ENCODE measurements at regions not wholly inside any gene's neighbourhood (a gene's known extent, or its start where the extent isn't known, plus 50 kb on each side); places are given as distances from the start of the nearest gene placed in this dataset.

DNA sequence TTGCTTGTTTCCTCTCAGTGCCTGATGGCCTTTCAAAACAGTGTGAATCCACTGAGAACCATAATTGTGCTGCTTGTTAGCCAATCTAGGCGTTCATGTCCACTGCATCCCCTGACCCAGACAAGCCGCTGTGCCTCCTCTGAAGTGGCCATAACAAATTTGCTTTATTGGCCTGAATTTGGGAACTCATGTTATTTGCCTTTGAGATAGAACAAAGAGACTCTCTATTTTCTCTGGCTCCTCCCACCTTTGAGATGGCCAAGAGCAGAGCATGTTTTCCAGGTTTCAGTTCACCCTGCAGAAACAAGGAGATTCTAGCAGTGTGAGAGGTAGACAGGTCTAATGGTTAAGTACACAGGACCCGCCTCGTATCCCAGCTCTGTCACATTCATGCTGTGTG lies 723.9 kb downstream of the MED13L start:
- in situ Hi-C loops (cut with MboI; ENCODE audit: low pct_ligation_motif_present in 1 of 4, low pct_unique_long_range_greater_than_20kb in 1 of 4, low sequenced_read_pairs in 3 of 4): no loop called here
- no peak for TF ChIP-seq POLR2AphosphoS5 (IDR thresholded peaks at IDR 0.05)
- TF ChIP-seq, protein P1, sequence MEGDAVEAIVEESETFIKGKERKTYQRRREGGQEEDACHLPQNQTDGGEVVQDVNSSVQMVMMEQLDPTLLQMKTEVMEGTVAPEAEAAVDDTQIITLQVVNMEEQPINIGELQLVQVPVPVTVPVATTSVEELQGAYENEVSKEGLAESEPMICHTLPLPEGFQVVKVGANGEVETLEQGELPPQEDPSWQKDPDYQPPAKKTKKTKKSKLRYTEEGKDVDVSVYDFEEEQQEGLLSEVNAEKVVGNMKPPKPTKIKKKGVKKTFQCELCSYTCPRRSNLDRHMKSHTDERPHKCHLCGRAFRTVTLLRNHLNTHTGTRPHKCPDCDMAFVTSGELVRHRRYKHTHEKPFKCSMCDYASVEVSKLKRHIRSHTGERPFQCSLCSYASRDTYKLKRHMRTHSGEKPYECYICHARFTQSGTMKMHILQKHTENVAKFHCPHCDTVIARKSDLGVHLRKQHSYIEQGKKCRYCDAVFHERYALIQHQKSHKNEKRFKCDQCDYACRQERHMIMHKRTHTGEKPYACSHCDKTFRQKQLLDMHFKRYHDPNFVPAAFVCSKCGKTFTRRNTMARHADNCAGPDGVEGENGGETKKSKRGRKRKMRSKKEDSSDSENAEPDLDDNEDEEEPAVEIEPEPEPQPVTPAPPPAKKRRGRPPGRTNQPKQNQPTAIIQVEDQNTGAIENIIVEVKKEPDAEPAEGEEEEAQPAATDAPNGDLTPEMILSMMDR (IDR thresholded peaks at IDR 0.05): no peak
- TF ChIP-seq POLR2A (IDR thresholded peaks at IDR 0.05): no peak
- TF ChIP-seq EP300 (IDR thresholded peaks at IDR 0.05; ENCODE audit: low read depth): no peak
- intact Hi-C loops (cut with DNase I; ENCODE audit: low total_unique reads): no loop called here
- H3K9me3 ChIP-seq: peaks cover 3 to 5% of the 10 kb centered on the region in 2 donors
- H3K27me3 ChIP-seq: no peaks in the 10 kb centered on the region
- H3K4me3 ChIP-seq: no peak overlapping the region
- H3K36me3 ChIP-seq: no peaks in the 10 kb centered on the region
- no peaks in the 10 kb centered on the region for H3K4me1 ChIP-seq
- no peak overlapping the region for H3K27ac ChIP-seq
- 51 to 62% methylated on average over 3 to 4 of the region's 4 CpGs for WGBS, 2 donors (ENCODE audit: low coverage in 1 of 2)
- no peak for DNase-seq

DNA sequence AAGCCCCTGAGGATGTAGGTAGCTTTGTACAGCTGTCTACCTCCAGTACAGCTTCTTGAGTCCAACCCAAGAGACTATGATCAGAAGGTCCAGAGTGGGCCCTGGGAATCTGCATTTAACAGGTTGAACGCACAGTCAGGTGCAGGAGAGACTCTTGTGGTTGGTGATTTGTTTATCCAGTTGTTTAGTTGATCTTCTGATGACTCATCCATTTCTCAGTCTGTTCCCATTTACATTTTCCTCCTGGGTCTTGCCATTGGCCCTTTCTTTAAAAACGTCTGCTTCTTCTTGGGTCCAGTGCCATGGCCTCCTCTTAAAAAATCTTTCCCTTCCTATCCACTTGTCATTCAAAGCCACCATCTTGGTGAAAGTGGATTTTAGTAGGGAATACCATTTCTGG lies 734.2 kb downstream of the MED13L start:
- WGBS, 2 donors (ENCODE audit: low coverage in 1 of 2): 64 to 65% methylated on average over 2 of the region's 2 CpGs
- intact Hi-C loops (cut with DNase I; ENCODE audit: low total_unique reads): no loop called here

DNA sequence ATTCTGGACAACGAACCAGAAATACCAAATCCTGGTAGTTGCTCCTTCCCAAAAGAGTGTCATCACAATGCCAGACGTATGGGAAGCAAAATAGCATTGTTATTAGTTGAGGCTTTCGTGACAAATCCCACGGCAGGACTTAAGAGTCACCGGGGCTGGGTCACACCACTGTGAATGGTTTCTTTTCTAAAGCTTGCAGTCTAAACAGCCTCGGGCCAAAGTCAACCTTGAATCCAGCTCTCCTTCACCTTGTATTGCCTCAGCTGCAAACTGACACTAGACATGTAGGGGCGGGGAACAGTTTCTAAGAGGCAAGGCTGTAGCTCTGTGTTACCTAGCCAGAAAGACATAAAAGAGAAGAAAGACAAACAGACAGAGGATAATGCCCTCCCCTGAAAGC lies 734.8 kb downstream of the MED13L start:
- DNase-seq: no peak
- no peaks in the 10 kb centered on the region for H3K27me3 ChIP-seq
- in situ Hi-C loops (cut with MboI; ENCODE audit: low pct_ligation_motif_present in 1 of 4, low pct_unique_long_range_greater_than_20kb in 1 of 4, low sequenced_read_pairs in 3 of 4): no loop called here
- TF ChIP-seq POLR2A (IDR thresholded peaks at IDR 0.05): no peak
- TF ChIP-seq POLR2AphosphoS5 (IDR thresholded peaks at IDR 0.05): no peak
- no peak for TF ChIP-seq EP300 (IDR thresholded peaks at IDR 0.05; ENCODE audit: low read depth)
- TF ChIP-seq, protein P1 (IDR thresholded peaks at IDR 0.05): no peak
- 50 to 71% methylated on average over 5 to 7 of the region's 7 CpGs for WGBS, 2 donors (ENCODE audit: low coverage in 1 of 2)
- H3K36me3 ChIP-seq: no peaks in the 10 kb centered on the region
- no peak overlapping the region for H3K27ac ChIP-seq
- intact Hi-C loops (cut with DNase I; ENCODE audit: low total_unique reads): no loop called here
- H3K4me3 ChIP-seq: no peak overlapping the region
- H3K9me3 ChIP-seq: peaks cover 0 to 3% of the 10 kb centered on the region in 2 donors
- no peaks in the 10 kb centered on the region for H3K4me1 ChIP-seq

More for the DNA sequence above, 734.2 kb downstream of the MED13L start:
- Histone ChIP-seq H3K4me1 (no peaks in the 10 kb centered on the region), H3K27me3 (no peaks in the 10 kb centered on the region), H3K9me3 (peaks cover 0 to 3% of the 10 kb centered on the region in 2 donors), H3K4me3 (no peak overlapping the region), H3K27ac (no peak overlapping the region), H3K36me3 (no peaks in the 10 kb centered on the region)
- no peak for DNase-seq
- TF ChIP-seq, protein P1 (IDR thresholded peaks at IDR 0.05): no peak
- no peak for TF ChIP-seq POLR2AphosphoS5 (IDR thresholded peaks at IDR 0.05)
- no peak for TF ChIP-seq POLR2A (IDR thresholded peaks at IDR 0.05)
- TF ChIP-seq EP300 (IDR thresholded peaks at IDR 0.05; ENCODE audit: low read depth): no peak
- in situ Hi-C loops (cut with MboI; ENCODE audit: low pct_ligation_motif_present in 1 of 4, low pct_unique_long_range_greater_than_20kb in 1 of 4, low sequenced_read_pairs in 3 of 4): no loop called here

DNA sequence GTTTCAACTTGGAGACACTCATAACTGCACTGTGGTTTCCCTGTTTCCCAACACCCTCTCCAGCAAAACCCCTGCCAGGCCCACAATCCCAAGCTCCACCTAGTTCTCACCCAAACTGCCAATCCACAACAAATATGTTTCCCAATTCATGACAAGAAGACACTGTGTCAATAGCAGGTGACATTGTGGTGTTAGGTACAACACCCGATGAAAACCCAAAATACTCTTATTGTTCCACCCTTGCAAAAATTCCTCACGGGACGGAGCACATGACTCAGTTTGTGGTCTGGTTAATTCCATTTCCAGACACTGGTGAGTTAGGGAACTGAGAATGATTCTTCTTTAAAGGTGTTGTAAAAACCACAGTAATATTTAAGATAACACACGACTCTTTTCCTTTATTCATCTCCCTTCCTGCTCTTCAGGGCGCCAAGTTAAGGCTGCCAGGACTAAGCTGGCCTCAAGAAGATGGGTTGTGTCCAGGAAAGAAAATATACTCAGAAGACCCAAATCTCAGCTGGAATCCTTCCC lies 735.5 kb downstream of the MED13L start:
- H3K9me3 ChIP-seq: peaks cover 0 to 3% of the 10 kb centered on the region in 2 donors
- no peak overlapping the region for H3K27ac ChIP-seq
- 67 to 93% methylated on average over 2 to 5 of the region's 5 CpGs for WGBS, 2 donors (ENCODE audit: low coverage in 1 of 2)
- in situ Hi-C loops (cut with MboI; ENCODE audit: low pct_ligation_motif_present in 1 of 4, low pct_unique_long_range_greater_than_20kb in 1 of 4, low sequenced_read_pairs in 3 of 4) (no loop called here), intact Hi-C loops (cut with DNase I; ENCODE audit: low total_unique reads) (no loop called here)
- H3K36me3 ChIP-seq: no peaks in the 10 kb centered on the region
- no peak for DNase-seq
- TF ChIP-seq POLR2A (IDR thresholded peaks at IDR 0.05): no peak
- no peak for TF ChIP-seq POLR2AphosphoS5 (IDR thresholded peaks at IDR 0.05)
- TF ChIP-seq EP300 (IDR thresholded peaks at IDR 0.05; ENCODE audit: low read depth): no peak
- TF ChIP-seq, protein P1 (IDR thresholded peaks at IDR 0.05): no peak
- H3K4me1 ChIP-seq: no peaks in the 10 kb centered on the region
- no peaks in the 10 kb centered on the region for H3K27me3 ChIP-seq
- no peak overlapping the region for H3K4me3 ChIP-seq
